ENCODE measurements at regions not wholly inside any gene's neighbourhood (a gene's known extent, or its start where the extent isn't known, plus 50 kb on each side); places are given as distances from the start of the nearest gene placed in this dataset.

DNA sequence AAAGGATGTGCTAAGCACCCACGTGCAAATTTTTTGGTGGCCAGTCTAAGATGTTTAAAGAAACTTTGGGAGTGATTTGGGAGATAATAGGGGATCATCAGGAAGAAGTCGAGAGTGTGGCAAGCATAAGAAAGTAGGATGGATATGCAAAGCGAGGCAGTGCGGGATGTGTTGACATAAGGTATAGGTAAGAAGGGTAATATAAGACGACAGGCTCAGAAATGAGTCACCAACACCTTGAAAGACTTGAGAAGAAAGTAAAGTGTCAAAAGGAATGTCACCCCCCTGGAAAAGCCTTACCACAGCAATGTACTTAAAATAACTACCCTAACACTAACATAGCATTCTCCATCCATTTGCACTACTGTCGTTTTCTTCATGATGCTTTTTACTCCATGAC lies 69.8 kb upstream of the BMP2K start:
- TF ChIP-seq, protein P1, sequence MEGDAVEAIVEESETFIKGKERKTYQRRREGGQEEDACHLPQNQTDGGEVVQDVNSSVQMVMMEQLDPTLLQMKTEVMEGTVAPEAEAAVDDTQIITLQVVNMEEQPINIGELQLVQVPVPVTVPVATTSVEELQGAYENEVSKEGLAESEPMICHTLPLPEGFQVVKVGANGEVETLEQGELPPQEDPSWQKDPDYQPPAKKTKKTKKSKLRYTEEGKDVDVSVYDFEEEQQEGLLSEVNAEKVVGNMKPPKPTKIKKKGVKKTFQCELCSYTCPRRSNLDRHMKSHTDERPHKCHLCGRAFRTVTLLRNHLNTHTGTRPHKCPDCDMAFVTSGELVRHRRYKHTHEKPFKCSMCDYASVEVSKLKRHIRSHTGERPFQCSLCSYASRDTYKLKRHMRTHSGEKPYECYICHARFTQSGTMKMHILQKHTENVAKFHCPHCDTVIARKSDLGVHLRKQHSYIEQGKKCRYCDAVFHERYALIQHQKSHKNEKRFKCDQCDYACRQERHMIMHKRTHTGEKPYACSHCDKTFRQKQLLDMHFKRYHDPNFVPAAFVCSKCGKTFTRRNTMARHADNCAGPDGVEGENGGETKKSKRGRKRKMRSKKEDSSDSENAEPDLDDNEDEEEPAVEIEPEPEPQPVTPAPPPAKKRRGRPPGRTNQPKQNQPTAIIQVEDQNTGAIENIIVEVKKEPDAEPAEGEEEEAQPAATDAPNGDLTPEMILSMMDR (IDR thresholded peaks at IDR 0.05) = no peak
- no peak for TF ChIP-seq POLR2A (IDR thresholded peaks at IDR 0.05)
